Spleen (tissue), 7 donors: ENCODE measurements at regions not wholly inside any gene's neighbourhood (a gene's known extent, or its start where the extent isn't known, plus 50 kb on each side); places are given as distances from the start of the nearest gene placed in this dataset.

Experiments
- POLR2AphosphoS5 ChIP-seq, 3 donors: sonication (generic); formaldehyde crosslinking; IDR thresholded peaks; one replicate each; pipeline ENCODE4 v1.5.1; 2017; ENCODE audit warnings: antibody characterized with exemption in 3 of 3
- TF ChIP-seq, protein P1 (sequence below), 11 experiments: fragments of 200-600 bp in 7 of 11; fragments of 450-650 bp in 4 of 11; sonication (generic) in 4 of 11; IDR thresholded peaks in 8 of 11; conservative IDR thresholded peaks in 3 of 11; 1 replicate in 7 of 11; 2 replicates in 4 of 11; pipeline versions ENCODE4 v1.4.0 to v1.8.0; 2016 to 2021; ENCODE audit warnings: antibody characterized with exemption in 11 of 11, inconsistent platforms in 4 of 11, mild to moderate bottlenecking in 1 of 11
- donor health status: DM: no; HTN: no; CAD: no; lungs with moderate emphysema.
- donor health status: DM: no; HTN: no; CAD: no.
- donor health status: DM: no; HTN: no; CAD: no.

DNA sequence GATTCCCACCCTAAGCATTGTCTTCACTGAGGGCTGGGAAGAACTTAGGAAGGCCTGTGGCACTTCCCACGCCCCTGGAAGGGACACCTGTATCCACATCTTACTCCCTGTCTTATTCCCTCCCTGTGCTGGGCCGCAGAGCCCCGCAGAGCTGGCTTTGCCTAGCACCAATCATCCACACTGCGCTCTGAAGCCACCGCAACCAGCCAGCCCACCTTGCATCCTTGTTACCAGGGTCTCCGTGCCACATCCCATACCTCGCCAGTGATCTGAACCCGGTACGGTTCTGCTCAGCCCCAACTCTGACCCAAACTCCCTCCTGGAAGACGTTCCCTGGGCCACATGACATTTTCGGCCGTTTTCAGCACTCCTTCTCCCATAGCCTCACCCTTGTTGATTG lies 101.4 kb upstream of the PITRM1 start:
- TF ChIP-seq, protein P1, sequence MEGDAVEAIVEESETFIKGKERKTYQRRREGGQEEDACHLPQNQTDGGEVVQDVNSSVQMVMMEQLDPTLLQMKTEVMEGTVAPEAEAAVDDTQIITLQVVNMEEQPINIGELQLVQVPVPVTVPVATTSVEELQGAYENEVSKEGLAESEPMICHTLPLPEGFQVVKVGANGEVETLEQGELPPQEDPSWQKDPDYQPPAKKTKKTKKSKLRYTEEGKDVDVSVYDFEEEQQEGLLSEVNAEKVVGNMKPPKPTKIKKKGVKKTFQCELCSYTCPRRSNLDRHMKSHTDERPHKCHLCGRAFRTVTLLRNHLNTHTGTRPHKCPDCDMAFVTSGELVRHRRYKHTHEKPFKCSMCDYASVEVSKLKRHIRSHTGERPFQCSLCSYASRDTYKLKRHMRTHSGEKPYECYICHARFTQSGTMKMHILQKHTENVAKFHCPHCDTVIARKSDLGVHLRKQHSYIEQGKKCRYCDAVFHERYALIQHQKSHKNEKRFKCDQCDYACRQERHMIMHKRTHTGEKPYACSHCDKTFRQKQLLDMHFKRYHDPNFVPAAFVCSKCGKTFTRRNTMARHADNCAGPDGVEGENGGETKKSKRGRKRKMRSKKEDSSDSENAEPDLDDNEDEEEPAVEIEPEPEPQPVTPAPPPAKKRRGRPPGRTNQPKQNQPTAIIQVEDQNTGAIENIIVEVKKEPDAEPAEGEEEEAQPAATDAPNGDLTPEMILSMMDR (IDR thresholded peaks at IDR 0.05 in 8 of 11, conservative IDR thresholded peaks at IDR 0.05 in 3 of 11) = no peak
- TF ChIP-seq POLR2AphosphoS5 (IDR thresholded peaks at IDR 0.05) = no peak
